HG03520 (cell line): ENCODE measurements at regions not wholly inside any gene's neighbourhood (a gene's known extent, or its start where the extent isn't known, plus 50 kb on each side); places are given as distances from the start of the nearest gene placed in this dataset.

Experiments
- ATAC-seq: cut with Tn5 transposase; IDR thresholded peaks from one replicate; pipeline ENCODE4 v1.9.1; 2021; ENCODE audit warnings: mild to moderate bottlenecking, moderate library complexity; ENCODE audit not compliant: unreplicated experiment

DNA sequence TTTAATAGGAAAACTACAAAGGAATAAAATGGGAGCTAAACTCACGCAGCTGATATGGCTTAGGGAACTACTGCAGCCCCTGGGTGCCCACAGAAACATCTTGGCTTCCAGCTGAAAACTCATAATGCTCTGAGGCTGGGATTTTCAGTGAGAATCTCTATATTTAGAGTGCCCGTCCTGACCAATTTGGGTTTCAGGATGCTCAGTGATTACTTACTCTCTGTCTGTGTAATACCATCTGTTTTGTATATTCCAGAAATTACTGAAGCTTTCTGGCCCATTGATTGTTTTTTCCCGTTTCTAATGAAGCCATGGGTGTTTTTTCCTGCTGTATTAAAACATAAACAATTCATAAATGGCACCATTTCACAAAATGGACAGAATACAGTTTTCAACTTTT lies 50.6 kb upstream of the ZNF385D start:
- no peak for ATAC-seq

DNA sequence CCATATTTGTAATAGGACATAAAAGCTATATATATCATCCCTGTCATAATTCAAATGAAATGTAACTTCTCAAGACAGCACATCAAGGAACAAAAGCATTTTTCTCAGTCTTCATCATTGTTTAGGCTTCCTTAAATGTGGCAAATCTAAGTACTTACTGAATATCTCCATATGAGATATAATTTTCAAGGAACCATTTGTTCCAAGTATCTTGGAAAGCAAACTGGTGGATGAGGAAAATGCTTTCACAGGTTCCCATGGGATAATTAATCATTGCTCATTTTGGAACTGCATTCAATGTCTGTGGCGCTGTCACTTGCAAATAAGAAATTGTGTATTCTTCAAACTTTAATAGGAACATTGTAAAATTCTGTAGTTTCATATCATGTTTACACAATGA lies 52.6 kb upstream of the ZNF385D start:
- no peak for ATAC-seq

- no peak for ATAC-seq
Measured at GRCh38 chr3:21804330-21804729, 53.3 kb upstream of the ZNF385D start.

DNA sequence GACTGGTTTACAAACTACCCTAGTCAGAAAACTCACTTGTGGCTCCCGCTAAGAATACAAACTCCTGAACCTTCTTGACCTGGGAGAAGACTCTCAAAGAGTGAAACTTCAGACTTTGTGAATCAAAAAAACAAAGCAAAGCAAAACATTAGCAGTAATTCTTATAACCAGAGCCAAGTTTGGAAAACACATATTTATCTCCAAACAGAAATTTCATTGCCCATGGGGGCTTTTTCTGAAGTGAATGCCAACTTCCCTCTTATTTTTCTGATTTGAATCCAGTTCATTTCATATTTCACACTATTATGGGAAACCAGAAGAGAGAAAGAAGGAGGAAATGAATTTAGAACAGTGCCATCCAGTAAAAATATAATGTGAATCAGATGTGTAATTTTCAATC lies 55.7 kb upstream of the ZNF385D start:
- no peak for ATAC-seq

- no peak for ATAC-seq
Measured at GRCh38 chr3:21825684-21826083, 74.7 kb upstream of the ZNF385D start.

- ATAC-seq: no peak
Measured at GRCh38 chr3:21826416-21826815, 75.4 kb upstream of the ZNF385D start.

- no peak for ATAC-seq
Measured at GRCh38 chr3:21830541-21830940, 79.5 kb upstream of the ZNF385D start.

DNA sequence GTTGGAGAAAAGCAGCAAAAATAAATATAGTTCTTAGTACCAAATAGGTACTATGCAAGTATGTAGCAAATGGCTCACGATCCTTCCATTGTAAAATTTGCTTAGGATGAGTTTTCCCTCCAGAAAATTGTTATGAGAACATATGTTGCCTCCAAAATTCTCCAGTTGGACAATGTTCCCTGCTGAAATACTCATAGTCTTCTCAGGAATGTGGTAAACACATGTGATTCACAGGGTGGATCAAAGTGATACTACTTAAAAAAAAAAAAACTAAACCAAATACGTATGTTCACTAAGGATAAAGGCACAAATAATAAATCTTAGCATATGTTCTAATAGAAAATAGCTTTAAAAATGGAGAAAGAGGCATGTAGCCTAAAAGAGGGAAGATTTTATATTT lies 84.3 kb upstream of the ZNF385D start:
- no peak for ATAC-seq

DNA sequence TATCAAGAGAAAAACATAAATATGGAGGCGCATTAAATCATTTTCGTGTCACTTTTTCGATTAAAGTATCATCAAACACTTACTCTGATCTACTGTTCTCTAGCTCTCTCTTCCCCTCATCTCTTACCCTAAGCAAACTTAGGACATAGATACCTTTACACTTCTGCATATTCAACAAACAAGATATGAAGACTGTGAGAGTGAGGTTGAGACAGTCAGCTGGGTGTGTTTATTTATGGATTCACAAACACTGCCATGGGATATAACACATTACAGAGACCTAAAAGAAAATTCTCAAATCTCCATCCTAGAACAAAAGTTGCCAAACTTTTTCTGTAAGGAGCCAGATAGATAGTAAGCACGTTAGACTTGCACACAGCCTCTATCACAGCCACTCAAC lies 85.2 kb upstream of the ZNF385D start:
- no peak for ATAC-seq

GRCh38 chr3:21839176-21839575 lies 88.2 kb upstream of the ZNF385D start:
- ATAC-seq: no peak

- ATAC-seq: no peak
Measured at GRCh38 chr3:21839592-21839991, 88.6 kb upstream of the ZNF385D start.

DNA sequence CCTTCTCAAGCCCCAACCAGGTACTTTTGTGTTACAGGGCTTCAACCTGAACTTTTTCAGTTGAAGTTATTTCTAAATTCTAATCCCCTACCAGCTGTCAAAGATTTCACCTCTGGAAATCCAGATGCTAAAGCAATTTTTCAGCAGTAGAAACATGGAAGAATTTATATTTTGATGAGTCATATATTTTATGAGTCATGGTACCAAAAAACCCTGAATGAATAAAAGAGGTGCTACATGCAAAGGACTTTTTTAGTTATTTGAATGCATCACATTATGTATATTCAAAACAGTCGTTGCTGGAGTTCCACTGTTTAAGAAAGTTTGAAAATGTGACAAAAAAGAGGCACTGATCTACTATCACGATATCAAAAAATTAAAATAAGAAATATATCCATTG lies 96.0 kb upstream of the ZNF385D start:
- no peak for ATAC-seq

- no peak for ATAC-seq
Measured at GRCh38 chr3:21859124-21860081, 108.4 kb upstream of the ZNF385D start.

DNA sequence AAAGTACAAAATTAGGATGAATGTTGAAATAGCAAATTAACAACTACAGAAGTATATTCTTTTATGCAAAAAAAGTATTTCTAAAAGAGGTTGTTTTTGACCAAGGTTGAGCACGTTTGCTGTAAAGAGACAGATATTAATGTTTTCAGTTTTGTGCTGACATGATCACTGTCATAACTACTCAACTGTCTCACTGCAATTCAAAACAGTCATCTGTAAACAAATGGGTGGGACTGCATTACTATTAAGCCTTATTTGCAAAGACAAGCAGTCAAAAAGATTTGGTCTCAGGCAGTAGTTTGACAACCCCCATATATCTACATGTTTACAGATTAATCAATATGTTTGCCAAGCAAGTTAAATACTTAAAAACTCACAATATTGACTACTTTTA lies 109.1 kb upstream of the ZNF385D start:
- no peak for ATAC-seq

GRCh38 chr3:21860657-21861056 lies 109.6 kb upstream of the ZNF385D start:
- no peak for ATAC-seq

GRCh38 chr3:21876782-21877181 lies 125.8 kb upstream of the ZNF385D start:
- ATAC-seq: no peak

GRCh38 chr3:21877214-21877754 lies 126.3 kb upstream of the ZNF385D start:
- ATAC-seq: no peak

DNA sequence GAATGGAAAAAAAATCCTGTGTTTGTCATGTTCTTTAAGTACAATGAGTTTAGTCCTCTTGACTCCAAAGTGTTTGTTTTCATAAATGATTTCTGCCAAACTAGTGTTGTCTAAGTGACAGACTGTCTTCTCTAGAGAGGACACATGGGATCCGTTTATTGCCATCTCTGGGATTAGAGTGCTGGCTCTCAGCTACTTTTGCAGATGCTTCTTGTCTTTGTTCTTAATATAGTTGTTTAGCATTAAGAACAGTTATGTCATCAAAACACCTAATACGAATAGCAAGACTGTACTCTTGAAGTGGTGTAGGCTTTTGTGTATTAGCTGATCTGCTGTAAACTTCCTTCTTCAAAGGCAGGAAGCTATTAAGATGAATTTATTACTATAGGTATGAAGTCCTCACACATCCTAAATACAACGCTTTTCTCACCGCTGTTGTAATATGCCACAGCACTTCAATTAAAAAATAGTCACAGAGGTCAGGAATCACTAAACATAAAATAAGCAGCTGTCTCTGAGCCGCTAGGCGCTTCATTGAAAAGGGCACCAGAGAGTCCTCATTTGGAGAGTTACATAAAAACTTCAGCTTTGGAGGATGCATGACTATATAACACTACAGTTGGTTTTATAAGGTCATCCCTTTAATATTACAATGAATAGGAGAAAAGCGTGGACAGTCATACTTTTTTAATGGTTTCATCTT lies 128.3 kb upstream of the ZNF385D start:
- no peak for ATAC-seq

DNA sequence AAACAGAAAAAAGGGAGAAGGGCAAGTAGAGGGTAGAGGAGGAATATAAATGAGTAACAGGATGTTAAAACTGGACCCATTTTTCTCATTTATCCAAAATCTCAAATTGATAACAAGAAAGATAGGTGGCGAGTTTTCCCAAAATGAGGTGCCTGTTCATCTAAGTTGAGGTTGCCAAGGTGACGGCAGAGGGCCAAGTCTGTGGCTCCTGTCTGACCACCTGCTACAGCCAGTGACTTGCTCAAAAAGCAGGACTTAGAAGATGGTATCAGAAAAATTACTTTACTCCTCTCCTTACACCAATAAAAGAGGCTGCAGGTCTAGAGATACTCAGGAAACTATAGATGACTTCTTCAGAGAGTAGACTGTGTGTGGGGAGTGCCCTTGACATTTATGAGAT lies 137.6 kb upstream of the ZNF385D start:
- ATAC-seq: no peak

DNA sequence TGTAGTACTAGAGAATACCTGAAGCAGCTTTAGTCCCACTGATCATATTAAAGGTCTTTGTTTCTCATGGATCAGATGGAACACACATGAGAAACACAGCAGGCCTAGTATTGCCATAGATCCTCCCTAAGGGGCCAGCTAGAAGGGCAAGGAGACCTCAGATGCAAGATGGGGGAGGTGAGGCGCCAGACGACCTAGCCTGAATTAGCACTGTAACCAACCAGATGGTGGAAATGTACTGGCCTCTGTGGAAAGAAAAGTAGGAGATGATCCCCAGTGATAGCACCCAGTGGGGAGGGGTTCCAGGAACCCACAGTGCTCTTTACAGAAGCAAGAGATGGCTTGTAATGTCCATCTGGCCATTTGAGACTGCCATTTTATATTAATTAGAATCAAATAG lies 138.2 kb upstream of the ZNF385D start:
- no peak for ATAC-seq

DNA sequence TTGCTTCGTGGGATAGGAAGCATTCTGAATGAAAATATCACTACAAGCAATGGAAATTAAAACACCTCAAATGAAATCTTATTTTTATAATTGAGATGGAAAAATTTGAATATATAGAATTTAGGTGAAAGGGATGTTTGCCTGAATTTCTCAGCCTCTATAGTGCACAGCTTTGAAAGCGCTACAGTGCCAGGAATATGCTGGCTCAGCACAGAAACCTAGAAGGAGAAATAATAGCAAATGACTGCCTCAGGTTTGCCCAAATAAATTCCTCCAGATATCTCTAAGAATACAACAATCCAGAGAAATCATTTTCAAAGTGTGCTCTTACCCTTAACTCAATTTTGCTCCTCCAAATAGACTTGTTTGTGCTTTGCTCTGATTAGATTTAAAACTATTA lies 141.1 kb upstream of the ZNF385D start:
- no peak for ATAC-seq

DNA sequence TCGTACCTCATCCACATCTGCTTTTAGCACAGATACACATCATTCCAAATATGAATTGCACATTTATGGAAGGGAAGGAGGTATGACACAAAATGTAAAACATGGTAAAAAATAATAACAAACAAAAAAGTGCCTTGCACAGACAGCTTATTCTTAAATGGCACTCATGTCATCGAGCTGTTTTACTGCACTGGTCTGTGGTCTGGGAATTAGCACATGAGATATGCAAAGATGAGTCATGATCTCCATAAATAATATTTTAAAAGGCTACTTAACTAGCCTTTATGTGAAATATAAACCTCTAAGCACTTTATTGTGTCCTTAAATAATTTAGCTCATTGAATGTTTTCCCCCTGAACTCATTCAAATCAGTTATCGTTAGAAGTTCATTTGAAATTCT lies 142.2 kb upstream of the ZNF385D start:
- ATAC-seq: no peak
